ENCODE measurements at regions not wholly inside any gene's neighbourhood (a gene's known extent, or its start where the extent isn't known, plus 50 kb on each side); places are given as distances from the start of the nearest gene placed in this dataset.

- Histone ChIP-seq H3K27ac (no peak overlapping the region), H3K9me3 (no peaks in the 10 kb centered on the region), H3K36me3 (no peaks in the 10 kb centered on the region), H3K4me1 (no peaks in the 10 kb centered on the region), H3K27me3 (no peaks in the 10 kb centered on the region), H3K4me3 (no peak overlapping the region)
- intact Hi-C loops (cut with DNase I), result no loop called here
- TF ChIP-seq, protein P1, sequence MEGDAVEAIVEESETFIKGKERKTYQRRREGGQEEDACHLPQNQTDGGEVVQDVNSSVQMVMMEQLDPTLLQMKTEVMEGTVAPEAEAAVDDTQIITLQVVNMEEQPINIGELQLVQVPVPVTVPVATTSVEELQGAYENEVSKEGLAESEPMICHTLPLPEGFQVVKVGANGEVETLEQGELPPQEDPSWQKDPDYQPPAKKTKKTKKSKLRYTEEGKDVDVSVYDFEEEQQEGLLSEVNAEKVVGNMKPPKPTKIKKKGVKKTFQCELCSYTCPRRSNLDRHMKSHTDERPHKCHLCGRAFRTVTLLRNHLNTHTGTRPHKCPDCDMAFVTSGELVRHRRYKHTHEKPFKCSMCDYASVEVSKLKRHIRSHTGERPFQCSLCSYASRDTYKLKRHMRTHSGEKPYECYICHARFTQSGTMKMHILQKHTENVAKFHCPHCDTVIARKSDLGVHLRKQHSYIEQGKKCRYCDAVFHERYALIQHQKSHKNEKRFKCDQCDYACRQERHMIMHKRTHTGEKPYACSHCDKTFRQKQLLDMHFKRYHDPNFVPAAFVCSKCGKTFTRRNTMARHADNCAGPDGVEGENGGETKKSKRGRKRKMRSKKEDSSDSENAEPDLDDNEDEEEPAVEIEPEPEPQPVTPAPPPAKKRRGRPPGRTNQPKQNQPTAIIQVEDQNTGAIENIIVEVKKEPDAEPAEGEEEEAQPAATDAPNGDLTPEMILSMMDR (IDR thresholded peaks at IDR 0.05), result no peak
- DNase-seq (ENCODE audit: low spot score in 2 of 2), result no peak
Measured at GRCh38 chr4:77393996-77394395, 211.6 kb upstream of the CXCL13 start.

GRCh38 chr4:77395481-77395880 is 210.1 kb upstream of the CXCL13 start:
- DNase-seq (ENCODE audit: low spot score in 2 of 2), result no peak
- Histone ChIP-seq H3K27me3 (no peaks in the 10 kb centered on the region), H3K27ac (no peak overlapping the region), H3K4me3 (no peak overlapping the region), H3K9me3 (no peaks in the 10 kb centered on the region), H3K36me3 (no peaks in the 10 kb centered on the region), H3K4me1 (no peaks in the 10 kb centered on the region)
- TF ChIP-seq, protein P1 (IDR thresholded peaks at IDR 0.05), result no peak
- intact Hi-C loops (cut with DNase I), result no loop called here

- no peaks in the 10 kb centered on the region for H3K27me3 ChIP-seq
- H3K36me3 ChIP-seq, result no peaks in the 10 kb centered on the region
- no peaks in the 10 kb centered on the region for H3K9me3 ChIP-seq
- intact Hi-C loops (cut with DNase I), result no loop called here
- H3K4me1 ChIP-seq, result no peaks in the 10 kb centered on the region
- DNase-seq (ENCODE audit: low spot score in 2 of 2), result no peak
- H3K27ac ChIP-seq, result no peak overlapping the region
- no peak overlapping the region for H3K4me3 ChIP-seq
- TF ChIP-seq, protein P1 (IDR thresholded peaks at IDR 0.05), result no peak
Measured at GRCh38 chr4:77398256-77398655, 207.4 kb upstream of the CXCL13 start.

- DNase-seq (ENCODE audit: low spot score in 2 of 2), result no peak
- Histone ChIP-seq H3K27ac (no peak overlapping the region), H3K27me3 (no peaks in the 10 kb centered on the region), H3K4me1 (no peaks in the 10 kb centered on the region), H3K4me3 (no peak overlapping the region), H3K36me3 (no peaks in the 10 kb centered on the region), H3K9me3 (no peaks in the 10 kb centered on the region)
- TF ChIP-seq, protein P1 (IDR thresholded peaks at IDR 0.05), result no peak
- intact Hi-C loops (cut with DNase I), result no loop called here
Measured at GRCh38 chr4:77399831-77400230, 205.8 kb upstream of the CXCL13 start.

DNA sequence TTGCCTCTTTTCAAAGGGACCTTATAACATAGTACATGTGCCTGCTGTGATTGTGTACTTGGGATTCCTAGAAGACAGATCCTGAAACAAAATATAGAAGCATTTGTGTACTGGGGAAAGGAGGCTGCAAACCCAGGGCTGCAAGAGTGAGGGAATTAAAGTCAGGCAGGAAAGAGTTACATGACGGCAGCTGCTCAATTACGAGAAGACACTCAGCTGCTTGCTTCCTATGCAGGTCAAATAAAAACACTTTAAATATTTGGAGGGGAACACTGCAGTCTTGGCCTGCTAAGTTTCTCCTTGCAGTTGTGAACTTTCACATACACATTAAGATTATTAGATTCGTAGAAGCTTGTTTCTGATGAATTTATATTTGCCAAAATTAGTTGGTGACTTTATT is 191.9 kb upstream of the CXCL13 start:
- Histone ChIP-seq H3K9me3 (no peaks in the 10 kb centered on the region), H3K27me3 (no peaks in the 10 kb centered on the region), H3K4me1 (no peaks in the 10 kb centered on the region), H3K27ac (no peak overlapping the region), H3K36me3 (no peaks in the 10 kb centered on the region), H3K4me3 (no peak overlapping the region)
- TF ChIP-seq, protein P1 (IDR thresholded peaks at IDR 0.05), result no peak
- intact Hi-C loops (cut with DNase I), result no loop called here
- no peak for DNase-seq (ENCODE audit: low spot score in 2 of 2)

GRCh38 chr4:77415689-77416088 is 189.9 kb upstream of the CXCL13 start:
- Histone ChIP-seq H3K9me3 (no peaks in the 10 kb centered on the region), H3K27ac (no peak overlapping the region), H3K4me1 (no peaks in the 10 kb centered on the region), H3K36me3 (no peaks in the 10 kb centered on the region), H3K4me3 (no peak overlapping the region), H3K27me3 (no peaks in the 10 kb centered on the region)
- intact Hi-C loops (cut with DNase I), result no loop called here
- DNase-seq (ENCODE audit: low spot score in 2 of 2), result no peak
- TF ChIP-seq, protein P1 (IDR thresholded peaks at IDR 0.05), result no peak
